ENCODE measurements at regions not wholly inside any gene's neighbourhood (a gene's known extent, or its start where the extent isn't known, plus 50 kb on each side); places are given as distances from the start of the nearest gene placed in this dataset.

DNA sequence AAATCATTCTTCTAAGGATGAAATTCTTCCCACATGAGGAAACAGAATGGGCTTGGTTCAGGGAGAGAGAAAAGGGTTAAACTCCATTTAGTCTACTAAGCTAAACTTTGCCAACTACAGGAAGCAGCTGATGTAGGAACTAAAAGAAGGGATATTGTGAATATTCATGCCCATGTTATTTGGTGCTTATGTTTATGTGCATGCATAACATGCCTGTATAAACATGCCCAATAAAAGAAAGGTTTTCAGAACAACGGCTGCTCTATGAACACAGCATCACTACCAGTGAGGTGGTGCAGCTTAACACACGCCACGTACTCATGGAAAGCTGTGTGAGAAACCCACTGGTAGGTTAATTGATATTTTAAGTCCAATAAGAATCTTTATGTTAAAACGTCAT, 59.4 kb upstream of the VGLL4 start:
- H3K4me3 ChIP-seq (ENCODE audit: low read depth, low read length), result no peak overlapping the region
- no peak for DNase-seq (ENCODE audit: low read depth, low spot score)
- ChIA-PET POLR2A (no interaction called here), CTCF (no interaction called here)
- TF ChIP-seq, protein P1, sequence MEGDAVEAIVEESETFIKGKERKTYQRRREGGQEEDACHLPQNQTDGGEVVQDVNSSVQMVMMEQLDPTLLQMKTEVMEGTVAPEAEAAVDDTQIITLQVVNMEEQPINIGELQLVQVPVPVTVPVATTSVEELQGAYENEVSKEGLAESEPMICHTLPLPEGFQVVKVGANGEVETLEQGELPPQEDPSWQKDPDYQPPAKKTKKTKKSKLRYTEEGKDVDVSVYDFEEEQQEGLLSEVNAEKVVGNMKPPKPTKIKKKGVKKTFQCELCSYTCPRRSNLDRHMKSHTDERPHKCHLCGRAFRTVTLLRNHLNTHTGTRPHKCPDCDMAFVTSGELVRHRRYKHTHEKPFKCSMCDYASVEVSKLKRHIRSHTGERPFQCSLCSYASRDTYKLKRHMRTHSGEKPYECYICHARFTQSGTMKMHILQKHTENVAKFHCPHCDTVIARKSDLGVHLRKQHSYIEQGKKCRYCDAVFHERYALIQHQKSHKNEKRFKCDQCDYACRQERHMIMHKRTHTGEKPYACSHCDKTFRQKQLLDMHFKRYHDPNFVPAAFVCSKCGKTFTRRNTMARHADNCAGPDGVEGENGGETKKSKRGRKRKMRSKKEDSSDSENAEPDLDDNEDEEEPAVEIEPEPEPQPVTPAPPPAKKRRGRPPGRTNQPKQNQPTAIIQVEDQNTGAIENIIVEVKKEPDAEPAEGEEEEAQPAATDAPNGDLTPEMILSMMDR (IDR thresholded peaks at IDR 0.05; ENCODE audit: insufficient read depth, low read length, missing control alignments), result no peak

DNA sequence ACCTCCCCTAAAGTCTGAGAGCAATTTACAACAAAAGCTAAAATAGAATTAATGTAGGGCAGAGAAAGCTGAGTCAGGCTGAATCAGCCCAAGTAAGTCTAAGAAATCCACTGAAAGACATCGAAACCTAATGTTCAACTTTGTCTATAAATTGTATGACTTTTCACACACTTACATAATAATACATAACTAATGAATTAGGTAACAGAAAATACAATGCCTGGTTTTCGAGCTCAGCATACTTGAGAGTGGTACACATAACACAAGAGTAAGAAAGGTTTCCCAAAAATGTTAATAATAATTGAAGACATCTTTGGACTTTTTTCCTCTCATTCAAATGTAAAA, 55.3 kb upstream of the VGLL4 start:
- ChIA-PET CTCF (interaction anchor here (1.0 to 2.2 kb wide), 5 partner anchors 17 to 320 kb away, joined by 3 to 8 read pairs (median 4); no protein-coding TSS in a partner anchor), POLR2A (no interaction called here)
- TF ChIP-seq, protein P1 (IDR thresholded peaks at IDR 0.05; ENCODE audit: insufficient read depth, low read length, missing control alignments), result no peak
- H3K4me3 ChIP-seq (ENCODE audit: low read depth, low read length), result no peak overlapping the region
- DNase-seq (ENCODE audit: low read depth, low spot score), result no peak

DNA sequence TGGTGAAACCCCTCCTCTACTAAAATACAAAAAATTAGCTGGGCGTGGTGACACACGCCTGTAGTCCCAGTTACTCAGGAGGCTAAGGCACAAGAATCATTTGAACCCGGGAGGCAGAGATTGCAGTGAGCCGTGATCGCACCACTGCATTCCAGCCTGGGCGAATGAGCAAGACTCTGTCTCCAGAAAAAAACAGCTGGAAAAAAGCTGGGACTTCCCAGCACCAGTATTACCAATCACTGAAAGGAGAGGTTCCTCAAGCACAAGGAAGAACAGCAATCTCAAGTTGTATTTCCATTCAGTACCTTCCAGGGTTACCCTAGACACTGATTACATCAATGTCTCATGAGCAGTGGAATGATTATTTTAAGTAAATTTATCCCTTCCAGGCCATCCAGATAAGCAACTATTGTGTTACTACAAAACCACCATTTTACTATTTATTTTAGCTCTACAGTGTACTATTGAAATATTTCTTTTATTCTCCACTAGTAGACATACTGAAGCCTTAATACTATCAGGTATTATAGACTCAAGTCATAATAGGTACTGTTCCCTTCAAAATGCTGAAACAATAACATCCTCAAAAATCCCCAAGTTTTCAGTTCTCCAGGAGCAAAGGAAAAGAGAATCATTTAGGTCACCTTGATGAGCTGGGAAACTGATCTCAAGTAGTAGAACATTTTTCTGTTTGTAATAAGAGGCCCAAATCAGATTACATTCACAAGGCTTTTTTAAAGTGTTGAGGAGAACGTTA, 54.8 kb upstream of the VGLL4 start:
- CTCF ChIA-PET, result interaction anchor here (1.0 to 2.2 kb wide), 5 partner anchors 17 to 319 kb away, joined by 3 to 8 read pairs (median 4); no protein-coding TSS in a partner anchor
- TF ChIP-seq, protein P1 (IDR thresholded peaks at IDR 0.05; ENCODE audit: insufficient read depth, low read length, missing control alignments), result no peak
- no peak overlapping the region for H3K4me3 ChIP-seq (ENCODE audit: low read depth, low read length)
- no peak for DNase-seq (ENCODE audit: low read depth, low spot score)
- POLR2A ChIA-PET, result no interaction called here

DNA sequence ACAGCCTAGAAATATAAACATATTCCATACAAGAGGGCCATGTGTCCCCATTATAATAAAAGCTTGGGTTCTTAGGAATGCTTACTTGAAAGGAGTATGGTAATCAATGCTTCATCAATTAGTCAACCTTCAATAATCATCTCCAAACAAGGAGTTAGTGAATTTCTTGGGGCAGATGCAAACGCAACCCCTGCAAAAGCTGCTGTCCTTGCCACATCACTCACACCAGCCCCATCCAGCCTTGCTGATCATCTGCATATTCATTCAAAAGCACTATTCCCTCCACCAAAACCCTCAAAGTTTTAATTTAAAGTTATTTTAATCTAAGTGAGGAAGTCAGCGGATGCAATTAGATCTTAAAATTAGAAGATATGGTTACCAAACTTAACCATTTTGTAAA, 54.0 kb upstream of the VGLL4 start:
- TF ChIP-seq, protein P1 (IDR thresholded peaks at IDR 0.05; ENCODE audit: insufficient read depth, low read length, missing control alignments), result no peak
- no peak for DNase-seq (ENCODE audit: low read depth, low spot score)
- CTCF ChIA-PET, result no interaction called here
- POLR2A ChIA-PET, result no interaction called here
- H3K4me3 ChIP-seq (ENCODE audit: low read depth, low read length), result no peak overlapping the region

DNA sequence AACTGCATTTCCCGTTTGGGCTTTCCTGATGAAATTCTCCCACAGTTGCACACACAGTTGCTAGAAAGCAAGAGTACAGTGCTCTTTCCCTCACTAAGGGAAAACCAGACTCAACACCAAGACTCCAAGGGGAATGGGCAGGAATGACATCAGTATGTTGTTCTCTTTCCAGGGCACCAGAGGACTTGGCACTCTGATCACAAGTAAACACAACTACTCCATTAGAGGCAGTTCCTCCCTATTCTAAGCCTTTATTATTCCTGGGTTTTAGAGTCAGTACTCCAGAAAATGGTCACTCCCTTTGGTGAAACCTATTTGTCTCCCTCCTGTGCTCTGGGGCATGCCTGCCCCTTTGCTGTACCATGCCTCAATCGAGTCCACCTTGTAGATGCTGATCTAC, 52.3 kb upstream of the VGLL4 start:
- H3K4me3 ChIP-seq (ENCODE audit: low read depth, low read length), result no peak overlapping the region
- CTCF ChIA-PET, result no interaction called here
- DNase-seq (ENCODE audit: low read depth, low spot score), result no peak
- POLR2A ChIA-PET, result no interaction called here
- TF ChIP-seq, protein P1 (IDR thresholded peaks at IDR 0.05; ENCODE audit: insufficient read depth, low read length, missing control alignments), result no peak
